ENCODE measurements at regions not wholly inside any gene's neighbourhood (a gene's known extent, or its start where the extent isn't known, plus 50 kb on each side); places are given as distances from the start of the nearest gene placed in this dataset.

- TF ChIP-seq SP1 (IDR thresholded peaks at IDR 0.05): no peak
- no peak for TF ChIP-seq GABPA (IDR thresholded peaks at IDR 0.05 in 1 of 2, conservative IDR thresholded peaks at IDR 0.05 in 1 of 2)
- no peak for TF ChIP-seq CTCF (IDR thresholded peaks at IDR 0.05; ENCODE audit: low read depth, low read length, missing input control)
- no peak for TF ChIP-seq RAD21 (IDR thresholded peaks at IDR 0.05)
- TF ChIP-seq, protein P1, sequence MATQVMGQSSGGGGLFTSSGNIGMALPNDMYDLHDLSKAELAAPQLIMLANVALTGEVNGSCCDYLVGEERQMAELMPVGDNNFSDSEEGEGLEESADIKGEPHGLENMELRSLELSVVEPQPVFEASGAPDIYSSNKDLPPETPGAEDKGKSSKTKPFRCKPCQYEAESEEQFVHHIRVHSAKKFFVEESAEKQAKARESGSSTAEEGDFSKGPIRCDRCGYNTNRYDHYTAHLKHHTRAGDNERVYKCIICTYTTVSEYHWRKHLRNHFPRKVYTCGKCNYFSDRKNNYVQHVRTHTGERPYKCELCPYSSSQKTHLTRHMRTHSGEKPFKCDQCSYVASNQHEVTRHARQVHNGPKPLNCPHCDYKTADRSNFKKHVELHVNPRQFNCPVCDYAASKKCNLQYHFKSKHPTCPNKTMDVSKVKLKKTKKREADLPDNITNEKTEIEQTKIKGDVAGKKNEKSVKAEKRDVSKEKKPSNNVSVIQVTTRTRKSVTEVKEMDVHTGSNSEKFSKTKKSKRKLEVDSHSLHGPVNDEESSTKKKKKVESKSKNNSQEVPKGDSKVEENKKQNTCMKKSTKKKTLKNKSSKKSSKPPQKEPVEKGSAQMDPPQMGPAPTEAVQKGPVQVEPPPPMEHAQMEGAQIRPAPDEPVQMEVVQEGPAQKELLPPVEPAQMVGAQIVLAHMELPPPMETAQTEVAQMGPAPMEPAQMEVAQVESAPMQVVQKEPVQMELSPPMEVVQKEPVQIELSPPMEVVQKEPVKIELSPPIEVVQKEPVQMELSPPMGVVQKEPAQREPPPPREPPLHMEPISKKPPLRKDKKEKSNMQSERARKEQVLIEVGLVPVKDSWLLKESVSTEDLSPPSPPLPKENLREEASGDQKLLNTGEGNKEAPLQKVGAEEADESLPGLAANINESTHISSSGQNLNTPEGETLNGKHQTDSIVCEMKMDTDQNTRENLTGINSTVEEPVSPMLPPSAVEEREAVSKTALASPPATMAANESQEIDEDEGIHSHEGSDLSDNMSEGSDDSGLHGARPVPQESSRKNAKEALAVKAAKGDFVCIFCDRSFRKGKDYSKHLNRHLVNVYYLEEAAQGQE (IDR thresholded peaks at IDR 0.05): no peak
- TF ChIP-seq HNF4A (conservative IDR thresholded peaks at IDR 0.05): no peak
- no peak for TF ChIP-seq NR2F2 (IDR thresholded peaks at IDR 0.05)
- no peak for TF ChIP-seq TAF1 (conservative IDR thresholded peaks at IDR 0.05)
- no peak for TF ChIP-seq MAX (IDR thresholded peaks at IDR 0.05)
- no peak for TF ChIP-seq ZBTB33 (IDR thresholded peaks at IDR 0.05)
- TF ChIP-seq ATF3 (IDR thresholded peaks at IDR 0.05): no peak
Observed at GRCh38 chr10:61064356-61064755, 120.4 kb upstream of the RHOBTB1 start.

All from liver (tissue), 3 donors.